Activated T-helper 1 cell treated with anti-CD3 and anti-CD28 coated beads, Interleukin-12 subunit alpha, Interleukin-12 subunit beta, Interleukin-2, Interleukin-4 antibody, amounts not matched to agents 30 ng/mL and 10 ng/mL and 1 ng/mL, durations not matched to agents 14 hours and 24 hours and 36 hours (primary cell): ENCODE measurements at regions not wholly inside any gene's neighbourhood (a gene's known extent, or its start where the extent isn't known, plus 50 kb on each side); places are given as distances from the start of the nearest gene placed in this dataset.
"Not testable (repeated sequence)": the region's sequence is repeated elsewhere in the genome, so short reads cannot be mapped to it uniquely, and the experiment has no call there.

Experiments used
- DNase-seq: peaks from one replicate; pipeline ENCODE4 v3.0.0; 2021; ENCODE audit warnings: low spot score
- H3K27ac Mint-ChIP-seq: one replicate; pipeline ENCODE4 v1.8.0; 2021; ENCODE audit warnings: mild to moderate bottlenecking, mixed read lengths
- H3K27me3 Mint-ChIP-seq: one replicate; pipeline ENCODE4 v1.8.0; 2022; ENCODE audit warnings: mild to moderate bottlenecking, moderate library complexity, mixed read lengths; ENCODE audit not compliant: insufficient read depth
- H3K36me3 Mint-ChIP-seq: one replicate; pipeline ENCODE4 v1.8.0; 2021; ENCODE audit warnings: low read depth, mixed read lengths
- H3K4me1 Mint-ChIP-seq: one replicate; pipeline ENCODE4 v1.8.0; 2021; ENCODE audit warnings: low read depth, mixed read lengths
- H3K4me3 Mint-ChIP-seq: one replicate; pipeline ENCODE4 v1.8.0; 2021; ENCODE audit warnings: mild to moderate bottlenecking, moderate library complexity, mixed read lengths
- H3K9me3 Mint-ChIP-seq: one replicate; pipeline ENCODE4 v1.8.0; 2021; ENCODE audit warnings: mixed read lengths
- intact Hi-C: fragments of 100-400 bp; cut with micrococcal nuclease; formaldehyde crosslinking; loops from one replicate; pipeline ENCODE4 v1.15.1; 2024

GRCh38 chr2:205868773-205869333 is 186.6 kb downstream of the NRP2 start:
- intact Hi-C loops, result loop anchor here (5.0 kb wide), 1 partner anchor 157 kb away; no protein-coding TSS in a partner anchor
- peak; percentile 32 for DNase-seq
- peak overlapping the region; percentile 22 for H3K4me3 Mint-ChIP-seq
- peak overlapping the region; percentile 64 for H3K27ac Mint-ChIP-seq
- peaks cover 7% of the 10 kb centered on the region for H3K27me3 Mint-ChIP-seq
- H3K4me1 Mint-ChIP-seq, result peaks cover 16% of the 10 kb centered on the region
- H3K36me3 Mint-ChIP-seq, result no peaks in the 10 kb centered on the region
- no peaks in the 10 kb centered on the region for H3K9me3 Mint-ChIP-seq

- H3K9me3 Mint-ChIP-seq, result no peaks in the 10 kb centered on the region
- no peak for DNase-seq
- intact Hi-C loops, result loop anchor here (5.0 kb wide), 1 partner anchor 156 kb away; no protein-coding TSS in a partner anchor
- no peak overlapping the region for H3K4me3 Mint-ChIP-seq
- H3K27ac Mint-ChIP-seq, result no peak overlapping the region
- peaks cover 16% of the 10 kb centered on the region for H3K4me1 Mint-ChIP-seq
- H3K36me3 Mint-ChIP-seq, result no peaks in the 10 kb centered on the region
- H3K27me3 Mint-ChIP-seq, result peaks cover 12% of the 10 kb centered on the region
These were observed 185.8 kb downstream of the NRP2 start for GRCh38 chr2:205868053-205868452.

- H3K27me3 Mint-ChIP-seq, result peaks cover 12% of the 10 kb centered on the region
- no peak for DNase-seq
- no peaks in the 10 kb centered on the region for H3K36me3 Mint-ChIP-seq
- H3K4me1 Mint-ChIP-seq, result peaks cover 16% of the 10 kb centered on the region
- H3K9me3 Mint-ChIP-seq, result no peaks in the 10 kb centered on the region
- intact Hi-C loops, result loop anchor here (5.0 kb wide), 1 partner anchor 155 kb away; no protein-coding TSS in a partner anchor
- H3K27ac Mint-ChIP-seq, result no peak overlapping the region
- no peak overlapping the region for H3K4me3 Mint-ChIP-seq
These were observed 185.1 kb downstream of the NRP2 start for GRCh38 chr2:205867371-205867770.

GRCh38 chr2:205865905-205866441 is 183.7 kb downstream of the NRP2 start:
- H3K27ac Mint-ChIP-seq, result no peak overlapping the region
- peaks cover 14% of the 10 kb centered on the region for H3K27me3 Mint-ChIP-seq
- H3K4me1 Mint-ChIP-seq, result peaks cover 16% of the 10 kb centered on the region
- DNase-seq, result no peak
- intact Hi-C loops, result loop anchor here (5.0 kb wide), 1 partner anchor 154 kb away; no protein-coding TSS in a partner anchor
- H3K36me3 Mint-ChIP-seq, result no peaks in the 10 kb centered on the region
- H3K4me3 Mint-ChIP-seq, result no peak overlapping the region
- H3K9me3 Mint-ChIP-seq, result no peaks in the 10 kb centered on the region

- no peak overlapping the region for H3K4me3 Mint-ChIP-seq
These were observed 182.8 kb downstream of the NRP2 start for GRCh38 chr2:205865056-205865455.

GRCh38 chr2:205864491-205864890 is 182.2 kb downstream of the NRP2 start:
- H3K27ac Mint-ChIP-seq, result no peak overlapping the region
- peaks cover 13% of the 10 kb centered on the region for H3K27me3 Mint-ChIP-seq
- no peaks in the 10 kb centered on the region for H3K9me3 Mint-ChIP-seq
- H3K4me1 Mint-ChIP-seq, result peaks cover 15% of the 10 kb centered on the region
- no peak overlapping the region for H3K4me3 Mint-ChIP-seq
- DNase-seq, result no peak
- intact Hi-C loops, result no loop called here
- H3K36me3 Mint-ChIP-seq, result no peaks in the 10 kb centered on the region

More at GRCh38 chr2:205865056-205865455, 182.8 kb downstream of the NRP2 start:
- H3K36me3 Mint-ChIP-seq, result no peaks in the 10 kb centered on the region
- no peak for DNase-seq
- intact Hi-C loops, result loop anchor here (5.0 kb wide), 1 partner anchor 153 kb away; no protein-coding TSS in a partner anchor
- peaks cover 13% of the 10 kb centered on the region for H3K27me3 Mint-ChIP-seq
- H3K4me1 Mint-ChIP-seq, result peaks cover 16% of the 10 kb centered on the region
- no peak overlapping the region for H3K27ac Mint-ChIP-seq
- no peaks in the 10 kb centered on the region for H3K9me3 Mint-ChIP-seq

- H3K36me3 Mint-ChIP-seq, DNase-seq, intact Hi-C loops, H3K4me1 Mint-ChIP-seq, H3K27ac Mint-ChIP-seq, H3K4me3 Mint-ChIP-seq, H3K9me3 Mint-ChIP-seq: not testable (repeated sequence)
- H3K27me3 Mint-ChIP-seq, result peaks cover 13% of the 10 kb centered on the region
These were observed 180.5 kb downstream of the NRP2 start for GRCh38 chr2:205862761-205863160.

GRCh38 chr2:205860885-205861284 is 178.6 kb downstream of the NRP2 start:
- Mint-ChIP-seq H3K27ac (no peak overlapping the region), H3K36me3 (no peaks in the 10 kb centered on the region), H3K27me3 (peaks cover 9% of the 10 kb centered on the region), H3K4me3 (no peak overlapping the region), H3K4me1 (no peaks in the 10 kb centered on the region), H3K9me3 (no peaks in the 10 kb centered on the region)
- DNase-seq, result no peak
- intact Hi-C loops, result no loop called here

GRCh38 chr2:205860181-205860580 is 177.9 kb downstream of the NRP2 start:
- intact Hi-C loops, result no loop called here
- Mint-ChIP-seq H3K9me3 (no peaks in the 10 kb centered on the region), H3K27me3 (peaks cover 7% of the 10 kb centered on the region), H3K36me3 (no peaks in the 10 kb centered on the region), H3K27ac (no peak overlapping the region), H3K4me3 (no peak overlapping the region), H3K4me1 (no peaks in the 10 kb centered on the region)
- no peak for DNase-seq

GRCh38 chr2:205858881-205859441 is 176.7 kb downstream of the NRP2 start:
- Mint-ChIP-seq H3K36me3 (no peaks in the 10 kb centered on the region), H3K27me3 (peaks cover 7% of the 10 kb centered on the region), H3K9me3 (no peaks in the 10 kb centered on the region), H3K4me3 (no peak overlapping the region), H3K27ac (no peak overlapping the region), H3K4me1 (no peaks in the 10 kb centered on the region)
- DNase-seq, result no peak
- intact Hi-C loops, result no loop called here

- H3K4me1 Mint-ChIP-seq, result no peaks in the 10 kb centered on the region
- peaks cover 3% of the 10 kb centered on the region for H3K27me3 Mint-ChIP-seq
- no peak for DNase-seq
- H3K4me3 Mint-ChIP-seq, result no peak overlapping the region
- no peaks in the 10 kb centered on the region for H3K9me3 Mint-ChIP-seq
- no peak overlapping the region for H3K27ac Mint-ChIP-seq
- intact Hi-C loops, result no loop called here
- no peaks in the 10 kb centered on the region for H3K36me3 Mint-ChIP-seq
These were observed 176.0 kb downstream of the NRP2 start for GRCh38 chr2:205858275-205858674.

GRCh38 chr2:205857520-205858237 is 175.4 kb downstream of the NRP2 start:
- Mint-ChIP-seq H3K27ac (no peak overlapping the region), H3K36me3 (no peaks in the 10 kb centered on the region), H3K27me3 (peaks cover 2% of the 10 kb centered on the region), H3K9me3 (no peaks in the 10 kb centered on the region), H3K4me3 (no peak overlapping the region), H3K4me1 (no peaks in the 10 kb centered on the region)
- DNase-seq, result no peak
- intact Hi-C loops, result no loop called here

- intact Hi-C loops, result no loop called here
- Mint-ChIP-seq H3K27ac (no peak overlapping the region), H3K4me3 (no peak overlapping the region), H3K36me3 (no peaks in the 10 kb centered on the region), H3K4me1 (no peaks in the 10 kb centered on the region), H3K9me3 (no peaks in the 10 kb centered on the region), H3K27me3 (peaks cover 3% of the 10 kb centered on the region)
- DNase-seq, result no peak
These were observed 170.2 kb downstream of the NRP2 start for GRCh38 chr2:205852457-205852856.
